ENCODE measurements at regions not wholly inside any gene's neighbourhood (a gene's known extent, or its start where the extent isn't known, plus 50 kb on each side); places are given as distances from the start of the nearest gene placed in this dataset.

DNA sequence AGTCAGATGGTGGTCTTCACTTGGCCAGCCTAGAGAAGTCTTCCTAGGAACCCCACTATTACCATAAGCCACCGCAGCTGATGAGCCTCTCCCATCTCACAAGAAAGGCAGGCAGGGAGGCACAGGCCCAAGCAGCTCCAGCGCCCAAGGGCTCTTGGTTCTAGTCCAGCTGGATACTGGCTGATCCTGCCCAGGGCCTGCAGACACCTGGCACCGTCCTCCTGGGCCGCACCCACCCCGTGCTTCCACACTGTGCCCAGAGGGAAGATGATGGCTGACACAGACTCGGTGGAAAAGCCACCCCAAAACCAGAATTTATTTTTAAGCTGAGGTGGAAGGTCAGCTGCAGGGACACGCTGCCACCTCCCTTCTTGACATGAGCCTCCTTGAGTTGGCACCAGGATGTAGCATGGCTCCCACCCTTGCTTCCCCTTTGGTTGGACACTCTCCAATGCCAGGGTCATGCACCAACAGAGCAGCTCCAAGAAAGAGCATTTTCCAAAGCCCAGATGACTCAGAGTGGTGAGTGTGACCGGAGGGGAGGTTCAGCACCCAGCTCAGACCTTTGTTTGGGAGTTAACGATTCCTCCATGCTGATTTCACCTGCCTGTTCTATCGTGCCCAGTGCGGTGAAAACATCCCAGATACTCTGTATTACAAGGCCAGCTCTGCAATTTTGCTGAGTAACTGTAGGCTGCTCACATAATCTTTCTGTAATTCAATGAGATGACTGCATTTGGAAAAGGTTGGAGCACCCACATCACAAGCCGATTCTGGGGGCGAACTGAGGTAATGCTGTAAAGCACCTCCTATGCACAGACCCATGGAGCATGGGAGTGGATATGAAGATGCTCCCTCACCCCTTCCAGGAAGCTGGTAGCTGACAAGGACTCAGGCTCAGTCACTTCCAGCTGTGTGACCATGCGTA, 63.1 kb upstream of the SLC2A1 start:
- Histone ChIP-seq H3K4me3 (ENCODE audit: low read depth in 2 of 2, low read length in 1 of 2) (no peak overlapping the region), H3K9ac (no peak overlapping the region), H3K4me2 (no peak overlapping the region), H3K9me2 (no peaks in the 10 kb centered on the region), H3K27ac (ENCODE audit: low read depth in 2 of 2, low read length in 1 of 2) (no peak overlapping the region), H3K9me3 (no peaks in the 10 kb centered on the region), H3K36me3 (replicated peaks in 1 of 2; ENCODE audit: control insufficient read depth in 1 of 2, insufficient read depth in 2 of 2, low read length in 1 of 2) (no peaks in the 10 kb centered on the region), H3K79me2 (ENCODE audit: insufficient read depth) (no peaks in the 10 kb centered on the region), H3K27me3 (ENCODE audit: insufficient read depth) (peaks cover 11% of the 10 kb centered on the region; the same call in 1 of the 2 replicates), H3K4me1 (ENCODE audit: control insufficient read depth in 1 of 2, insufficient read depth in 2 of 2, low read depth in 1 of 2, low read length in 1 of 2) (no peaks in the 10 kb centered on the region; a peak in 1 of 4 replicates), H2AFZ (ENCODE audit: low read depth) (no peak overlapping the region), H3F3A (replicated peaks; ENCODE audit: insufficient read depth) (no peaks in the 10 kb centered on the region), H4K20me1 (ENCODE audit: insufficient read depth) (no peaks in the 10 kb centered on the region)
- no peak for DNase-seq
- 72% methylated on average over 12 of the region's 14 CpGs for WGBS (ENCODE audit: low lambda C conversion rate)
- TF ChIP-seq SIN3A (IDR thresholded peaks at IDR 0.05; ENCODE audit: borderline replicate concordance, low read depth, low read length) = no peak
- no peak for TF ChIP-seq FOXM1 (IDR thresholded peaks at IDR 0.05; ENCODE audit: low read depth)
- TF ChIP-seq, protein P1, sequence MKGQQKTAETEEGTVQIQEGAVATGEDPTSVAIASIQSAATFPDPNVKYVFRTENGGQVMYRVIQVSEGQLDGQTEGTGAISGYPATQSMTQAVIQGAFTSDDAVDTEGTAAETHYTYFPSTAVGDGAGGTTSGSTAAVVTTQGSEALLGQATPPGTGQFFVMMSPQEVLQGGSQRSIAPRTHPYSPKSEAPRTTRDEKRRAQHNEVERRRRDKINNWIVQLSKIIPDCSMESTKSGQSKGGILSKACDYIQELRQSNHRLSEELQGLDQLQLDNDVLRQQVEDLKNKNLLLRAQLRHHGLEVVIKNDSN (IDR thresholded peaks at IDR 0.05; ENCODE audit: borderline replicate concordance, low read depth) = no peak
- no peak for TF ChIP-seq TCF12 (IDR thresholded peaks at IDR 0.05)
- TF ChIP-seq, protein P2, sequence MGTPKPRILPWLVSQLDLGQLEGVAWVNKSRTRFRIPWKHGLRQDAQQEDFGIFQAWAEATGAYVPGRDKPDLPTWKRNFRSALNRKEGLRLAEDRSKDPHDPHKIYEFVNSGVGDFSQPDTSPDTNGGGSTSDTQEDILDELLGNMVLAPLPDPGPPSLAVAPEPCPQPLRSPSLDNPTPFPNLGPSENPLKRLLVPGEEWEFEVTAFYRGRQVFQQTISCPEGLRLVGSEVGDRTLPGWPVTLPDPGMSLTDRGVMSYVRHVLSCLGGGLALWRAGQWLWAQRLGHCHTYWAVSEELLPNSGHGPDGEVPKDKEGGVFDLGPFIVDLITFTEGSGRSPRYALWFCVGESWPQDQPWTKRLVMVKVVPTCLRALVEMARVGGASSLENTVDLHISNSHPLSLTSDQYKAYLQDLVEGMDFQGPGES (IDR thresholded peaks at IDR 0.05; ENCODE audit: low read depth, low read length) = no peak
- TF ChIP-seq CHD2 (IDR thresholded peaks at IDR 0.05; ENCODE audit: low read length, partially characterized antibody) = no peak
- TF ChIP-seq TEAD4 (IDR thresholded peaks at IDR 0.05; ENCODE audit: borderline replicate concordance, insufficient read depth) = no peak
- TF ChIP-seq, protein P3, sequence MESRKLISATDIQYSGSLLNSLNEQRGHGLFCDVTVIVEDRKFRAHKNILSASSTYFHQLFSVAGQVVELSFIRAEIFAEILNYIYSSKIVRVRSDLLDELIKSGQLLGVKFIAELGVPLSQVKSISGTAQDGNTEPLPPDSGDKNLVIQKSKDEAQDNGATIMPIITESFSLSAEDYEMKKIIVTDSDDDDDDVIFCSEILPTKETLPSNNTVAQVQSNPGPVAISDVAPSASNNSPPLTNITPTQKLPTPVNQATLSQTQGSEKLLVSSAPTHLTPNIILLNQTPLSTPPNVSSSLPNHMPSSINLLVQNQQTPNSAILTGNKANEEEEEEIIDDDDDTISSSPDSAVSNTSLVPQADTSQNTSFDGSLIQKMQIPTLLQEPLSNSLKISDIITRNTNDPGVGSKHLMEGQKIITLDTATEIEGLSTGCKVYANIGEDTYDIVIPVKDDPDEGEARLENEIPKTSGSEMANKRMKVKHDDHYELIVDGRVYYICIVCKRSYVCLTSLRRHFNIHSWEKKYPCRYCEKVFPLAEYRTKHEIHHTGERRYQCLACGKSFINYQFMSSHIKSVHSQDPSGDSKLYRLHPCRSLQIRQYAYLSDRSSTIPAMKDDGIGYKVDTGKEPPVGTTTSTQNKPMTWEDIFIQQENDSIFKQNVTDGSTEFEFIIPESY (IDR thresholded peaks at IDR 0.05; ENCODE audit: borderline replicate concordance, low read depth) = no peak
- no peak for TF ChIP-seq JUND (IDR thresholded peaks at IDR 0.05)
- no peak for TF ChIP-seq FOSL2 (IDR thresholded peaks at IDR 0.05; ENCODE audit: borderline replicate concordance, low read depth)
- no peak for TF ChIP-seq ELF1 (IDR thresholded peaks at IDR 0.05)
- TF ChIP-seq NRF1 (IDR thresholded peaks at IDR 0.05; ENCODE audit: low read depth, low read length) = no peak
- no peak for TF ChIP-seq TAF1 (IDR thresholded peaks at IDR 0.05; ENCODE audit: borderline replicate concordance, low read depth, low read length)
- TF ChIP-seq, protein P4, sequence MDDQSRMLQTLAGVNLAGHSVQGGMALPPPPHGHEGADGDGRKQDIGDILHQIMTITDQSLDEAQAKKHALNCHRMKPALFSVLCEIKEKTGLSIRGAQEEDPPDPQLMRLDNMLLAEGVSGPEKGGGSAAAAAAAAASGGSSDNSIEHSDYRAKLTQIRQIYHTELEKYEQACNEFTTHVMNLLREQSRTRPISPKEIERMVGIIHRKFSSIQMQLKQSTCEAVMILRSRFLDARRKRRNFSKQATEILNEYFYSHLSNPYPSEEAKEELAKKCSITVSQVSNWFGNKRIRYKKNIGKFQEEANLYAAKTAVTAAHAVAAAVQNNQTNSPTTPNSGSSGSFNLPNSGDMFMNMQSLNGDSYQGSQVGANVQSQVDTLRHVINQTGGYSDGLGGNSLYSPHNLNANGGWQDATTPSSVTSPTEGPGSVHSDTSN (IDR thresholded peaks at IDR 0.05) = no peak
- no peak for TF ChIP-seq MXI1 (IDR thresholded peaks at IDR 0.05; ENCODE audit: low read depth, low read length)
- TF ChIP-seq YY1 (IDR thresholded peaks at IDR 0.05; ENCODE audit: low read depth) = no peak
- TF ChIP-seq FOXJ3 (CRISPR knock-in tag; IDR thresholded peaks at IDR 0.05) = no peak
- TF ChIP-seq GABPA (IDR thresholded peaks at IDR 0.05; ENCODE audit: low read depth) = no peak
- POLR2A ChIA-PET = no interaction called here
- CTCF ChIA-PET = interaction anchor here (0.6 to 2.3 kb wide), 2 partner anchors 52 to 99 kb away, joined by 3 to 6 read pairs; no protein-coding TSS in a partner anchor

Measured in SK-N-SH (cell line).